MM.1S (cell line): ENCODE measurements at regions not wholly inside any gene's neighbourhood (a gene's known extent, or its start where the extent isn't known, plus 50 kb on each side); places are given as distances from the start of the nearest gene placed in this dataset.

Source experiments
- EZH2 ChIP-seq: fragments of 300-600 bp; sonication (generic); optimal IDR thresholded peaks from 2 replicates; pipeline ENCODE3; 2017; ENCODE audit warnings: low read depth, mild to moderate bottlenecking, antibody characterized with exemption, low read length, mixed read lengths
- EZH2phosphoT487 ChIP-seq: fragments of 300-600 bp; sonication (generic); IDR thresholded peaks from 2 replicates; pipeline ENCODE4 v1.6.1; 2018; ENCODE audit warnings: antibody characterized with exemption, low read length
- TF ChIP-seq, protein P1 (sequence below): fragments of 300-600 bp; sonication (generic); IDR thresholded peaks from 2 replicates; pipeline ENCODE4 v1.5.1; 2016; ENCODE audit warnings: antibody characterized with exemption, low read length, mixed read lengths

DNA sequence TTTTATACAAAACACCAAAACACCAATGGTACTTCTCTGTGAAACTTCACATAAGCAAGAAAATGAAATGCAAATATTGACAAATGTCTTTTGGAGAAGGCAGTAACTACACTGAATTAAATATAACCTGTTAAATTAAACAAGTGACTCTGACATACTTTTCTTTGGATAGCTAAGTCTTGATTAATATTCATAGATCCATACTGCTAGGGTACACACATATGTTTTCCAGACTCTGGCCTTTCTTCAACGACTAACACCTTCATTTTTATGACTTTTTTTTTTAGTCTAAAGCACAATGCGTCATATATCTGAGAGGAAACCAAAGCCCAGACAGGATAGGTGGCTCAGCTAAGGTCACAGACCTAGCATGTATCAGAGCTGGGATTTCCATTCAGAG is 263.7 kb downstream of the TENT4A start:
- TF ChIP-seq, protein P1, sequence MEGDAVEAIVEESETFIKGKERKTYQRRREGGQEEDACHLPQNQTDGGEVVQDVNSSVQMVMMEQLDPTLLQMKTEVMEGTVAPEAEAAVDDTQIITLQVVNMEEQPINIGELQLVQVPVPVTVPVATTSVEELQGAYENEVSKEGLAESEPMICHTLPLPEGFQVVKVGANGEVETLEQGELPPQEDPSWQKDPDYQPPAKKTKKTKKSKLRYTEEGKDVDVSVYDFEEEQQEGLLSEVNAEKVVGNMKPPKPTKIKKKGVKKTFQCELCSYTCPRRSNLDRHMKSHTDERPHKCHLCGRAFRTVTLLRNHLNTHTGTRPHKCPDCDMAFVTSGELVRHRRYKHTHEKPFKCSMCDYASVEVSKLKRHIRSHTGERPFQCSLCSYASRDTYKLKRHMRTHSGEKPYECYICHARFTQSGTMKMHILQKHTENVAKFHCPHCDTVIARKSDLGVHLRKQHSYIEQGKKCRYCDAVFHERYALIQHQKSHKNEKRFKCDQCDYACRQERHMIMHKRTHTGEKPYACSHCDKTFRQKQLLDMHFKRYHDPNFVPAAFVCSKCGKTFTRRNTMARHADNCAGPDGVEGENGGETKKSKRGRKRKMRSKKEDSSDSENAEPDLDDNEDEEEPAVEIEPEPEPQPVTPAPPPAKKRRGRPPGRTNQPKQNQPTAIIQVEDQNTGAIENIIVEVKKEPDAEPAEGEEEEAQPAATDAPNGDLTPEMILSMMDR = no peak
- no peak for TF ChIP-seq EZH2phosphoT487
- TF ChIP-seq EZH2 = no peak
